ENCODE measurements at regions not wholly inside any gene's neighbourhood (a gene's known extent, or its start where the extent isn't known, plus 50 kb on each side); places are given as distances from the start of the nearest gene placed in this dataset.

DNA sequence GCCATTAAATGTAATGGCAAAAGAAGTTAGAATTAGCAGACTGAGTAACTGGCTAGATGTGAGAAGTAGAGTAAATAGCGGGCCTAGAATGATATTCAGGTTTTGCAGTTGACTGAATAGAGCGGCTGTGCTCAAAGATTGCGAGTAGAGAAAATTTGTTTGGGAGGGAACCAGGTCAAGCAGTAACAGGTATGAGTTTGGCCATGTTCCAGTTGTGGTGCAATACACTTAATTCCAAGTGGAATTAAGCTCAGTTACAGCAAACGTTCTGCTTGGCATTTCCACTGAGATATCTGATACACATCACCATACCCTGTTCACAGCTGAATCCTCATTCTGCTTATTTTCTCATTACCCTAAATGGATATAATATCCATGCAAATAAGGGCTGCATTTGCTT lies 1382.9 kb downstream of the MRPL39 start:
- ChIA-PET CTCF (interaction anchor here (0.9 kb wide), 1 partner anchor 30 kb away, joined by 6 read pairs; no protein-coding TSS in a partner anchor), POLR2A (ENCODE audit: unreplicated experiment) (no interaction called here)
- in situ Hi-C loops (cut with MboI; ENCODE audit: low sequenced_read_pairs) = no loop called here
- Histone ChIP-seq H4K5ac (ENCODE audit: low read depth, low read length) (no peak overlapping the region), H3K14ac (replicated peaks; ENCODE audit: low read depth, low read length) (no peak overlapping the region), H2BK20ac (ENCODE audit: low read depth, low read length) (no peak overlapping the region), H3K36me3 (ENCODE audit: control insufficient read depth, insufficient read depth, low read length) (no peaks in the 10 kb centered on the region), H4K20me1 (ENCODE audit: insufficient read depth, low read length) (no peaks in the 10 kb centered on the region), H3K4me1 (ENCODE audit: control insufficient read depth, insufficient read depth, low read length) (no peaks in the 10 kb centered on the region), H3K56ac (ENCODE audit: extremely low read depth, insufficient read depth, low read length) (no peak overlapping the region), H4K8ac (ENCODE audit: low read depth in 2 of 2, low read length in 2 of 2) (no peak overlapping the region), H2AK5ac (ENCODE audit: low read depth, low read length) (no peak overlapping the region), H2BK120ac (ENCODE audit: low read depth, low read length) (no peak overlapping the region), H3K4ac (ENCODE audit: low read depth, low read length) (no peak overlapping the region), H3K4me2 (ENCODE audit: low read depth, low read length) (no peak overlapping the region), H4K91ac (ENCODE audit: insufficient read depth, low read depth, low read length) (no peak overlapping the region), H2AFZ (replicated peaks; ENCODE audit: low read length, poor library complexity) (no peak overlapping the region), H3K79me1 (ENCODE audit: low read depth in 1 of 2, low read length in 2 of 2) (no peaks in the 10 kb centered on the region), H2BK5ac (ENCODE audit: low read depth, low read length, poor library complexity, severe bottlenecking) (no peak overlapping the region), H3K27me3 (ENCODE audit: control insufficient read depth, insufficient read depth, low read length) (no peaks in the 10 kb centered on the region), H2AK9ac (replicated peaks; ENCODE audit: low read depth, low read length, poor library complexity) (no peak overlapping the region), H3K9me1 (ENCODE audit: insufficient read depth, low read length) (no peaks in the 10 kb centered on the region), H3K4me3 (ENCODE audit: insufficient read depth, low read depth, low read length) (no peak overlapping the region), H3K18ac (ENCODE audit: low read depth, low read length) (no peak overlapping the region), H3K9me3 (ENCODE audit: control insufficient read depth, insufficient read depth, low read length) (no peaks in the 10 kb centered on the region; the same call in 1 of the 2 replicates), H3K23ac (ENCODE audit: low read depth, low read length) (no peak overlapping the region), H2BK15ac (ENCODE audit: low read depth, low read length) (no peak overlapping the region), H3K9ac (ENCODE audit: low read depth, low read length) (no peak overlapping the region), H3K27ac (ENCODE audit: insufficient read depth, low read length) (no peak overlapping the region)
- no peak for ATAC-seq (ENCODE audit: low read depth)
- dilution Hi-C loops (cut with HindIII; ENCODE audit: low sequenced_read_pairs, unreplicated experiment) = no loop called here
- TF ChIP-seq MAZ (IDR thresholded peaks at IDR 0.05; ENCODE audit: borderline replicate concordance, low read depth, low read length) = no peak
- WGBS, 2 experiments (ENCODE audit: extremely low coverage in 2 of 2, insufficient read length in 1 of 2) = 80% methylated on average over 1 of the region's 4 CpGs; no CpG with 5 or more reads in 1 of the 2 experiments
- no peak for DNase-seq
- no TSS peak for BruUV-seq (replicated peaks)
- intact Hi-C loops (cut with micrococcal nuclease) = no loop called here

Measured in IMR-90 (cell line).